ENCODE measurements at regions not wholly inside any gene's neighbourhood (a gene's known extent, or its start where the extent isn't known, plus 50 kb on each side); places are given as distances from the start of the nearest gene placed in this dataset.
"Not testable (repeated sequence)": the region's sequence is repeated elsewhere in the genome, so short reads cannot be mapped to it uniquely, and the experiment has no call there.

- DNase-seq (ENCODE audit: low spot score), result not testable (repeated sequence)
Measured at GRCh38 chr1:149700220-149700619, 82.3 kb upstream of the FCGR1A start.

- DNase-seq (ENCODE audit: low spot score), result not testable (repeated sequence)
Measured at GRCh38 chr1:149700677-149701567, 81.6 kb upstream of the FCGR1A start.

- DNase-seq (ENCODE audit: low spot score), result peak; percentile 79
Measured at GRCh38 chr1:149708192-149708853, 74.2 kb upstream of the FCGR1A start.

- not testable (repeated sequence) for DNase-seq (ENCODE audit: low spot score)
Measured at GRCh38 chr1:149711651-149712050, 70.8 kb upstream of the FCGR1A start.

GRCh38 chr1:149712154-149712927 lies 70.2 kb upstream of the FCGR1A start:
- DNase-seq (ENCODE audit: low spot score), result peak; percentile 71

- not testable (repeated sequence) for DNase-seq (ENCODE audit: low spot score)
Measured at GRCh38 chr1:149713513-149713912, 69.0 kb upstream of the FCGR1A start.

- DNase-seq (ENCODE audit: low spot score), result not testable (repeated sequence)
Measured at GRCh38 chr1:149713952-149714351, 68.5 kb upstream of the FCGR1A start.

- DNase-seq (ENCODE audit: low spot score), result not testable (repeated sequence)
Measured at GRCh38 chr1:149724618-149725302, 57.7 kb upstream of the FCGR1A start.

- peak; percentile 17 for DNase-seq (ENCODE audit: low spot score)
Measured at GRCh38 chr1:149726688-149727087, 55.8 kb upstream of the FCGR1A start.

GRCh38 chr1:149728598-149728997 lies 53.9 kb upstream of the FCGR1A start:
- not testable (repeated sequence) for DNase-seq (ENCODE audit: low spot score)

All from left forelimb (tissue), 1 donor.